HG03442 (cell line): ENCODE measurements at regions not wholly inside any gene's neighbourhood (a gene's known extent, or its start where the extent isn't known, plus 50 kb on each side); places are given as distances from the start of the nearest gene placed in this dataset.

Source experiments
- ATAC-seq: cut with Tn5 transposase; IDR thresholded peaks from one replicate; pipeline ENCODE4 v1.9.1; 2021; ENCODE audit warnings: mild to moderate bottlenecking, moderate library complexity; ENCODE audit not compliant: unreplicated experiment

DNA sequence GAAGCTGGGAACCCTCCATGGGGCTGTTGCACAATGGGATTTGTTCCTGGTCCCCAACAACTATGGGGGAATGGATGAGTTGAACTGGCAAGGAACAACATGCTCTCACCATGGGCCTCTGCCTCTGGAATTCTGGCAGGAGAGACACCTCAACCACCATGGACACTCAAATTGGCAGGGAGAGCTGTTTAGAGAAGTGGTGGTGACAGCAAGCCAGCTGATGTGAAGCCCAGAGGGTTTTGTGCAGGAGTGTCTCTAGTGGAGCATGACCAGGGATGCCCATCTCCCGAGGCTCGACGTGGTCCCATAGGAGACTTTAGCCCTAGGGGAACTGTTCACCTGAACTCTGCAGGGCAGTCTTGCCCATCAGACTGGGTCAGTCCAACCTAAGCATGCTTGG lies 345.2 kb upstream of the CCDC196 start:
- no peak for ATAC-seq

DNA sequence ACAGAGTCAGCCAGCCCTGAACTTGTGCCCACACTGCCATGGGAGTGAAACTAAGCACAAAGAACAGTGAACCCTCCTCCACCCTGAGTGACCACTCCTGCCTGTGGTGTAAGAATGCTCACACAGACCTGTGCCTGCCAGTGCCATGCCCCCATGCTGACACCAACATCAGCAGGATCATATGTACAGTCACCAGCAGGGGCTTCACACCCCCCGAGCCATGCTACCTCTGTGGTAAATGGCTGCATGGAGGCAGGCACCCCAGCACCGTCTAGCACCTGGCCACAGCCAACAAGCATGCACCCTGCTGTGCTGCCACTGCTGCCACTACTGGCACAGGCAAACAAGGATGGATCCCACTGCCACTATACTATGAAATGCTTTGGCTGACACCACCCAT lies 344.4 kb upstream of the CCDC196 start:
- no peak for ATAC-seq

DNA sequence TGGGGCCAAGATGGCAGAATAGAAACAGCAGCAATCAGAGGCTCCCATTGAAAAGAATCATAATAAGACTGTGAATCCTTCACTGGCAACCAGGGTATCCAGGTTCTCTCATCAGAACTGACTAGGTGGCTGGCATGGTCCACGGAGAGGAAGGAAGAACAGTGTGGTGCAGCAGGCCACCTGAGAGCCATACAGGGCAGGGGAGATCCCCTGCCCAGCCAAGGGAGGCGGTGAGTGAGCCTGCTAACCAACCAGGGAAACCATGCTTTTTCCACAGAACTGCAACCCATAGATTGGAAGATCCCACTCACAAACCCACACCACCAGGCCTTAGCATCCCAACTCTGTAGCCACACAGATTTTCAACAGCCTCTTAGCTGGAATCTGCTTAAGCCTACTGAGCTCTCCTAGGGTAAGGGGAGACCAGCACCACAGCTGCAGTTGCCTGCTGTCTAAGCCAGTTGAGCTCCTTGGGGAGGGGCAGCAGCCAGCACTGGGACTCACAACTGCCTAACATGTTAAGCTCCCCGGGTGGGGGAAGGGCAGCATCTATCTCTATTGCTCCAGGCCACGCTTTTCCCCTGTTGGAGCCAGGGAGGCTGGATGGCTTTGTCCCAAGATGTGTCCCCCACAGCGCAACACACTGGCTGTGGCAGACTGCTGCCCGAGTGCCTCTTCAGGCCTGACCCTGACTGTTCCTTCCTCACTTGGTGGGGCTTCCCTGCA lies 342.6 kb upstream of the CCDC196 start:
- ATAC-seq, result no peak

DNA sequence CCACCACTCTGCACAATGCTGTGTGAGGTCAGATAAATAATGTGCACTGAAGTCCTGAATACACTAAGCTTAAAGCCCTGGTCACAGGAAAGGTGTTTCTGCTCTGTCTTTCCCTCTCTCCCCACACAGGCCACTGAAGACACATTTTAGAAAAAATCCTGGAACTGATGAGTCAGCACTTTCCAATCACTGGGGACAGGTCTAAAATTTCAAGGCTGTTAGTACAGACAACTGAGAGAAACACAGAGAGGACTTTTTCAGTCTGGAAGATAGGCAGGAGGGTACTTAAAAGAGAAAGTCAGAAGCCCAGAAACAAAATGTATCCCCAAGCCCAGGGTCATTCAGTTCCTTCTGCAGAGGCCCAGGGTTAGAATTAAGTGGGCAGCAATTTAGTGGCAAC lies 333.9 kb upstream of the CCDC196 start:
- ATAC-seq, result no peak

DNA sequence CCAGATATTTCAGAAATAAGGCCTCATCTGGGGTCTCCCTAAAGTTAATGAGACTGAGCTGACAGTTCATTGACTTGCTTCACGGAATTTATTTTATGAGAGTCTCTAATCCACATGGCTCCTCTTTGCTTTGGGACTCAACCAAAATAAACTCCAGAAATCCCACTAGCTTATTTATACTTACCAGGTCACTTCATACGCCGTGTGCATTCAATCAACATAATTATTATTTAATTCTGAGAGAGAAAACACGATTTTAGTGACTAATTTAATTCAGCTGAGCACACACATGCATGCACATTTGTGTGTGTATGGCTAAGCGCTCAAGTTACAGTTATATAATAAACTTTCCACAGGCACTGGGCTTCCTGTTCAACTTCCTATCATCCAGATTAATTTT lies 333.4 kb upstream of the CCDC196 start:
- ATAC-seq, result no peak

DNA sequence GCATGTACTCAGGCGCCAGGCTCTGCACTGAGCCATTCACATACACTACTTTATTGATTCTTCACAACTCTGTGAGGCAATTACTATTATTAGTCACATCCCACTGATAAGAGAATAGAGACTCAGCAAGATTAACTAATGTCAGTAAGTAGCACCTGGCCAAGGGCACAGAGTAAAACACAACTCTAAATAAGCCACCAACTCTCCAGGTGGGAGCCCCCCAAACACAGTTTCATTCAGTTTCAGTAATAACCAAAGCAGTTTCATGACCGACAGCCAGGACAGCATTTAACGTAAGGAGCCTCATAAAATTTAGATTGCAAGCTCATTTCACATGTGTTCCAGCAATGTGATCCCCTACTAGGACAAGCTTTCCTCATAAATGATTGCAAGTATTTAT lies 323.1 kb upstream of the CCDC196 start:
- no peak for ATAC-seq

DNA sequence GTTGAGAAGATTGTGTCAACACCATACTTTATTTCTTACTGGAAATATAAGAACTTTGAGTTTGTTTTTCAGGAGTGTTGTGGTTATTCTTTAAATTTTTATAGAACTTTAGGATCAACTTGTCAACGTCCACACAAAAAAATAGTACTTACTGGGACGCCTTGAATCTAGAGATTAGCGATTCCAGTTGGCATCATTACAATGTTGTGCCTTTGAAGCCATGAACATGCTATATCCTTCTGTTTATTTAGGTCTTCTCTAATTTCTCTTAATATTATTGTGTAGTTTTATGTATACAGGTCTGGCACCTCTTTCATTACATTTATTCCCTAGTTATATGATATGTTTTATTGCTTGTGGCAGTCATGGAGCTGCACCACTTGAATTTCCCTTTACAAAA lies 320.8 kb upstream of the CCDC196 start:
- ATAC-seq, result no peak

DNA sequence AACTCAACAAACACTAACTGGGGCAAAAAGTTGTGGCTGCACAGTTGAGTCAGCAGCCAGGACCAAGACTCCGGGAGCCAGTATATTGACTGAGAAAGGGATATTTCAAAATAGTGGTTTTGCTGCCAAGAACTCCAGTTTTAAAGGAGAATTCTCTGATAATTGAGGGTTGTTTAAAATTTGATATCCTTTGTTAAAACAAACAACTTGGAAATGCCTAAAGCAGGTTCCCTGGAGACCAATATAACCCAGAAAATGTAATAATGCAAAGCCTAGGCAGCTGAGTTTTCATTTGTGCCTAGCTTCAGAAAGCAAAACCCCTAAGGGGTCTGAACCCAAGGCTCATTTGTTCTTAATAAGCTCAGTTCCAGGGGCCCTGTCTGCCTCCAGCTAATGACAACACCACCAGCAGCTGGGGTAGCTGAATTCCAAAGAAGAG lies 311.7 kb upstream of the CCDC196 start:
- no peak for ATAC-seq

DNA sequence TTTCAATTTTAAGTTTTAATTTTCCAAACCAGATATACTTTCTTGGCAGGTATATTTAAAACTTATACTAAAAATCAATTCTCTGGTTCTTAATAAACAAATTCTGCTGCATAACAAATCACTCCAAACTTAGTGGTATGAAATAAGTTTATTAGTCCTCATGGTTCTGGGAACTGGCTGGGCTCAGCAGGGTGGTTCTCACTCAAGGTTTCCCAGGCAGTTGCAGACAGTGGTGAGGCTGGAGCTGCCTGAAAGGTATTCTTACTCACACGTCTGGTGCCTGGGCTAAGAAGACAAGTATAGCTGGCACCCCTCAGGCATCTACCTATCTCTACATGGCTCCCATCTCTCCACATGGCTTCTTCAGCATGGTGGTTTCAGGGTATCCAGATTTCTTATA lies 308.2 kb upstream of the CCDC196 start:
- ATAC-seq, result no peak

DNA sequence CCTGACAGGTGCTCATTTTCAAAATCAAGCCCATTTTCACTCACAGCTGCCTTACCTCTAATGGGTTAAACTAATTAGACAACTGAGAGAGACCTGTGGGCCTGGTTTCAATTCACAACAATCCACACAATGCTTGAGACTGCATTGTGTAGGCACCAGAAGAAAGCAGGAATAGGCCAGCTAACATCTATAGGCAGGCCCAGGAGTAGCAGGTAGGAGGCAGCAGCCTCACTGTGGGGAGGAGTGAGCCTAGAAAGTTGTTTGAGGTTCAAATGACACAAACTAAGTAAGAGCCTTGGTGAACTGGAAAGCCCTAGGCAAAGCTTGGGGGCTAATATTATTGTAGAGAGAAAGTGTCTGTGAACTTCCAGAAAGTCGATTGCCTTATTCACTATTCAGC lies 289.5 kb upstream of the CCDC196 start:
- no peak for ATAC-seq

DNA sequence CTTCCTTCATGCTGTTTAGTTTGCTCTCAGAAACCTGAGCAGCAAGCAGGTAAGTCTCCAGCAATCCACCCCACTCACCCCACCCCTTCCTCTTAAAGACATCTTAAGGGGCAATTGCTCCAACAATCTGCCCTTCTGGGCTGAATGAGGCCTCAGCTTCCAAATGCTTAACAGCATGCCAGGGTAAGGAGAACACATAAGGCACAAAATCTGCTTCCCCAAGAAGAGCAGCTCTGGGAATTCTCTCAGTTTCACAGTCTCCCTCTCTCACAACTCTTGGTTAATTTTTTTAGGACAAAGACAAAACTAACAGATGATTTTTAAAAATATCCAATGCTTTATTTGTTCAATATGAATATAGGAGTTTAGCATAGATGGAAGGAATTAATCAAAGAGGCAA lies 288.9 kb upstream of the CCDC196 start:
- ATAC-seq, result no peak

DNA sequence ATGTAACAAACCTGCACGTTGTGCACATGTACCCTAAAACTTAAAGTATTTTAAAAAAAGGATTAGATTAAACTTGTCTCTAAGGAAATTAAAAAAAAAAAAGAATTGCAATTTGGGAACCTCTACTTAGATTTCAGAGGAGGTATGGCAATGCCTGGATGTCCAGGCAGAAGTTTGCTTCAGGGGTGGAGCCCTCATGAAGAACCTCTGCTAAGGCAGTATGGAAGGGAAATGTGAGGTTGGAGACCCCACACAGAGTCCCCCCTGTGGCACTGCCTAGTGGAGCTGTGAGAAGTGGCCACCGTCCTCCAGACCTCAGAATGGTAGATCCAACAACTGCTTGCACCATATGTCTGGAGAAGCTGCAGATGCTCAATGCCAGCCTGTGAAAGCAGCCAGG lies 279.6 kb upstream of the CCDC196 start:
- ATAC-seq, result no peak

DNA sequence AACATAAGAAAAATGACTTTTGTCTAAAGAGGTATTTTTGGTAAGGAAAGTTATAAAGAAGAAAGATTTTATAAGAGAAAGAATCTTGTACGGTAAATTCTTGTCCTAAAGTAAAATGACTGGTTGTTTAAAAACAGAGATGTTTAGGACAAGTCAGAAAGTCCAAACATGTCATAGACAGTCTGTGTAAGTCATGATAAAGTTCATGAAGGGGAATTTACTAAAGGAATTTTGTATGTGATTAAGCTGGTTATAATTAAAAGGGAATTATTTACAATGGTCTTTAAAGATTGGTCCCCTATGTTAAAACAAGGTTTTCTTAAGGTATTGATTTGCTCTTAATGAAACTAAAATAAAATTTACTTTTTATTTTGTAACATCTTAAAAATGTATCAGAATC lies 269.4 kb upstream of the CCDC196 start:
- no peak for ATAC-seq

DNA sequence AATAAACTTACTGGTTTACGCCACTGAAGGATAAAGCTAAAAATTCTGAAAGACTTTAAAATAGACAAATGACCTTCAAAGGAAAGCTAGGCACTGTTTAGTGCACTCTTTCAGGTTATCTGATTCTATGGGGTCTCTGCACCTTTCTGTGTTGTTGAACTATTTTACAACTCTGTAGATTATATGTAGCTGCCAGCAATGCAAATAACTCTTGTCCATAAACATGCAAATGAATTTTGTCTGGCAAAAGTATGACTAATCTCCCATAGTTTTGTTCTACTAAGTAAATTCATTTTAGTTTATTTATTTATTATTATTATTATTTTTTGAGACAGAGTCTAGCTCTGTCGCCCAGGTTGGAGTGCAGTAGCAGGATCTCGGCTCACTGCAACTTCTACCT lies 266.3 kb upstream of the CCDC196 start:
- ATAC-seq, result no peak

DNA sequence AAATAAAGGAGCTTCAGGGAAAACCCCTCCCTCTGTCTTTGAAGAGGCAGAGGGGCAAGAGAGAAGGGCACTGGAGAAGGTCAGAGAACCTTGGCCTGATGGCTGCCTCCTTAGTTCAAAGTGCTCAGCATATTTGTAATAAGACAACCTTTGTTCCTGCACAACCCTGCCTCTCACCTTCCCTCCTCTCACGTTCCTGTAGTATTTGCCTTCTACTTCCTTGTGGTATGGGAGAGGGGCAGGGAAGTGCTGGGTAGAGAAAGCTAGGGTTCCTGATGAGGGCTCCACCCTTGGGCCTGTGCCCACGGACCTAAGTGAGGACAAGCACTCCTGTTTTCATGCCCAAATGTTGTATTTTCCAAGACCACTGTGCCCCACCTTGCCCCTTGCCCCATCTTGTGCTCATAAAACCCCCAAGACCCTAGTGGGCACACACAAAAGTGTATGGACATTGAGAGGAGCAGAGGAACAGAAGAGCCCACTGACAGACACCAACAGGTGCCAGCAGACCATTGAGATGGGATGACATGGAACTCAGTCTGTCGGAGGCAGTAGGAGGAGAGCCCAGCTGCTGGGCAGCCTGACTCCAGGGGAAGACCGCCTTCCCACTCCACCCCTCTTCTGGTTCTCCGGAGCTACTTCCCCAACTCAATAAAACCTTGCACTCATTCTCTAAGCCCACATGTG lies 261.5 kb upstream of the CCDC196 start:
- no peak for ATAC-seq

DNA sequence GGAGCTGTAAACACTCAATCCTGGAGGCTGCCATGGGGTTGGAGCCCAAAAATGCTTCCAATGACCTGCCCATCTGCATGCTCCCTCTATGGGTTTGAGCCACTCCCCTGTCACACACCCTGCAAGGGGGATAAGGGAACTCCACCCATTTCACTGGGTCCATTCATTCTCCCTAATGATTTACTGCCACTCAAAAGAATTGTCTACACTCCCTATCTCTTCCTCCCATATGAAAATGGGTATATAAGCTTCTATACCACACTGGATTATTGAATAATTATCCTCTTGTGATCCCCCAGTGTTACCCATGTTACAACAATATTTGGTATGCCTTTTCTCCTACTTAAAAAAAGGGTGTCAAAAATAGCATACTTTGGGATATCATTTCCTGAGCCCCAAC lies 260.8 kb upstream of the CCDC196 start:
- ATAC-seq, result no peak

DNA sequence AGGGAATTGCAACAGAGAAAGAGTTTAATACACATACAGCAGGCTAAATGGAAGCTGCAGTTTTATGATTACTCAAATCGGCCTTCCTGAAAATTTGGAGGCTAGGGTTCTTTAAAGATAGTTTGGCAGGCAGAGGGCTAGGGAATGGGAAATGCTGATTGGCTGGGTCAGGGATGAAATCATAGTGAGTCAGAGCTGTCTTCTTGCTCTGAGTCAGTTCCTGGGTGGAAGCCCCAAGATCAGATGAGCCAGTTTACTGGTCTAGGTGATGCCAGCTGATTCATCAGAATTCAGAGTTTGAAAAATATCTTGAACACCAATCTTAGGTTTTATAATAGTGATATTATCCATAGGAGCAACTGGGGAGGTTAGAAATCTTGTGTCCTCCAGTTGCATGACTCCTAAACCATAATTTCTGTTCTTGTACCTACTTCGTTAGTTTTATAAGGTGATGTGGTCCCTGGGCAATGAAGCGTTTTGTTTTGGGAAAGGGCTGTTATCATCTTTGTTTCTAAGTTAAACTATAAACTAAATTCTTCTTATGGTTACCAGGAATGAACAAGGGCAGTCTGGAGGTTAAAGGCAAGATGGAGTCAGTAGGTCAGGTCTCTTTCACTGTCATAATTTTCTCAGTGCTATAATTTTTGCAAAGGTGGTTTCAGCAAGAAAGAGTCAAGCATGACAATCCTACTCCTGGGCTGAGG lies 257.8 kb upstream of the CCDC196 start:
- no peak for ATAC-seq

DNA sequence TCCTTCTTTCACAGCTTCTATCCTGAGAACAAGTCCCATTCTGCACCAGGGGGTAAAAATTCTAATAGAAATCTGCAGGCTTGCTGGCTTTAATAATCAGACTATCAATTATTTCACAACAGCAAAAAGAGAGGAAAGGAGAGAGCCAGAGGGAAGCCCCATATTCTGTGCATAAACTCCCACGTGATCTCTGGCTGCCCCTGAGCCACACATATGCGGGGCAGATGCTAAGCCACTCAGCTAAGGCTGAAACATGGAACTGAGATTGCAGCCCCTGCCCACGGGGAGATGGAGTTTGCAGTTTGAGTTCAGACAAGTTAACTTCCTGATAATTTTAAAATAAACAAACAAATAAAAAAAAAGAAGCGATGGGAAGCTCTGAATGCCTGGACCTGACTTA lies 254.4 kb upstream of the CCDC196 start:
- no peak for ATAC-seq

DNA sequence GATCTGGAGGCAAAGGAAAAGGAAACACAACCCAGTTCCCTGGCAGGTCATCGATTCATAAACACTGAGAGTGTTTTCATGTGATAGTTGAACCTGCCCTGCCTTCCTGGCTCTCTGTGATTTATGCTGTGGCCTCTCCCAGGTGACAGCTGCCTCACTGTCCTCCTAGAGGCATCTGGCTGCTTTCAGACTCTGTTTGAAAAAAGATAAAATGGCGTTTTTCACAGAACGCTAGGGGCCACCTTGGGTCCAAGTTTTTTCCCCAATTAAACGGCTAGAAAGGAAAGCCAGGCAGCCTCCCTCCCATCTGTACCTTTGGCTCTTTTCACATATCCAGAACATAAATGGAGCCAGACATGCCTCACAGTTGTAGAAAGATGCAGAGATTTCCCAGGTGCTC lies 252.6 kb upstream of the CCDC196 start:
- no peak for ATAC-seq

DNA sequence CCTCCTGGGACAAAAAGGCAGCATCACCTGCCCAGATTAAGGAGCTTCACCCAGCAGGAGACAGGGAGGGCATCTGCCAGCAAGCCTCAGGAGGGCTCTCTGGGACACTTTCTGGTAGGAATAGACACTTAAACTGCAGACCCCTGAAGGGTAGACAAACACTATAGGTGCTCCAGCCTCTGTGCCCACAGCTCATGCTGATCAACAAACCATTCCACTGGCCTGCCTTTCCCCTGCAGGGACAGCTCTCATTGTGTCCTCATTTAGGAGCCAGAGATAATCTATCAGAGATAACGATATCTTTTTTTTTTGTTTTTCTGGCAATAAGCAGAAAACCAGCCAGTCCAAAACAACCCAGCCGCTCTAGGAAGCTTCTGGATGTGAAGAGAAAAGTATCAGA lies 251.8 kb upstream of the CCDC196 start:
- no peak for ATAC-seq

DNA sequence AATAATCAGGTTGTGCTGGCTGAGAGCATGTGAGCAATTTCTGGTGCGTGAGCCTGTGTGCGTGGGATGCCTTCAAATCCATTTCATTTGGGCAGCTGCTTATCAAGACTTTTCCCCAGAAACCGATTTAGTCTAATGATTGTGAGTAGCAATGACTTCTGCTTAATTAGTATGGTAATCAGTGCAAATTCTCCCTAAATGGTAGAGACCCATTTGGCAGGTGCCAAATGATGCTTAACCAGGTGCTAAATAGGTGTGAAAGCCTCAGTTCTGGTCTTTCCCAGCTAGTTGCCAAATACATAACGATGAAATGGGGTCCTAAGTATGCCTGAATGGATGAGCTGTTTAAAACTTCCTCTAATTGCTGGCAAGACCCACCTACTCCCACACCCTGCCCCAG lies 248.4 kb upstream of the CCDC196 start:
- no peak for ATAC-seq

DNA sequence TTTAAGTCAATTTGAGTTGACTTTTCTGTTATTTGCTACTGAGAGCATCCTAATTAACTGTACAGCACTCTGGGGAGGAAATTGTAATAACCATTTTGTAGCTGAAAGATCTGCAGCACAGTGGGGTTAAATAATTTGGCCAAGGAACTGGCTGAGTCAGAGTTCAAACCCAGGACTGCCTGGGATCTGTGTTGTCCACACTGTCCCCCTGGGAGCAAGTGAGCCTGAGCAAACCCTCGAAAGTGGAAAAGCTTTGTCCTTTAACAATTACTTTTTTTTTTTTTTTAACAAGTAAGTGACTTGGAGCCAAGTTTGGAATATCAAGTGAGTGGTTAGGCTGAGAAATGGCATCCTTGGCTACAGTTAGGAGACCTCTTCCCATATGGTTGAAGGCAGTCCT lies 247.2 kb upstream of the CCDC196 start:
- no peak for ATAC-seq
